GM12892 (cell line): ENCODE measurements at regions not wholly inside any gene's neighbourhood (a gene's known extent, or its start where the extent isn't known, plus 50 kb on each side); places are given as distances from the start of the nearest gene placed in this dataset.

Experiments used
- POLR2A ChIP-seq: IDR thresholded peaks from 2 replicates; pipeline ENCODE4 v1.6.1; 2011; ENCODE audit warnings: low read depth, low read length, control low read depth
- POLR2AphosphoS5 ChIP-seq: IDR thresholded peaks from 2 replicates; pipeline ENCODE4 v1.6.1; 2011; ENCODE audit warnings: low read depth, low read length, control low read depth
- TAF1 ChIP-seq: IDR thresholded peaks from 2 replicates; pipeline ENCODE4 v1.6.1; 2011; ENCODE audit warnings: low read depth, mild to moderate bottlenecking, control low read depth, low read length, borderline replicate concordance

DNA sequence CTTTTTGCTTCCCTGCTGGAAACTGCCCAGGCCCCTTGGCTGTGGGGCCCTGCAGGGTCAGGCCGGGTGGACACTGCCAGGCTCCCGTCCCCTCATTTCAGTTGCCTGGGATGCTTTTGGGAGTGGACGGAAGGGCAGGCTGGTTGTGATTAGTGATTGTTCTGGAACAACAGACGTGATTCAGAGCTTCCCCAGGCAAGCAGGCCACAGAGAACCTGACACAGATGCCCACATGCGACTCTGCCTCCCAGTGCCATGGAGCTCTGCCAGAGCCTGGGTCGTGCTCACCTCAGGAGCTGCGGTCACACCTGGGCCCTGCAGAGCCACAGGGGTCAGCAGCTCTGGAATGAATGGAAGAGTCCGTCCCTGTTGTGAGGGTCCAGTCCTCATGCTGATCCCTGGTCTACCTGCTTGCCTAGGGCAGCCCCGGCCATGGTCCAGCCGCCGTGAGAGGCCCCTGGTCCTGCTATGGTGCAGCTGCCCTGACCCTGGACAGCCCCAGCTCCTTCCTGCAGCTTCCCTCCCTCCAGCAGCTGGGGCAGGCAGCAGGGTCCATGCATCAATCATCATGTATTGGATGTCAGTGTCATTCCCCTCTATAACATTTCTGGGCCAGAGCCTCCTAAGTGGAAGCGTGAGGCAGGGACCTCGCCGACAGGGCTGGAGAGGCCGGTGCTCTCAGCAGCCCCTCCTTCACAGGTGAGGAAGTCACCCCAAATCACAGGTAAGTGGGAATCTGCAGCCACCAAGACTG, 518.6 kb upstream of the MYT1L start:
- TF ChIP-seq POLR2A (no peak), POLR2AphosphoS5 (no peak), TAF1 (no peak)
